Mucosa of descending colon (tissue), 3 donors: ENCODE measurements at regions not wholly inside any gene's neighbourhood (a gene's known extent, or its start where the extent isn't known, plus 50 kb on each side); places are given as distances from the start of the nearest gene placed in this dataset.

Experiments
- ATAC-seq: fragments of 200-7000 bp; cut with Tn5 transposase; one replicate; pipeline ENCODE4 v1.9.1; 2020; ENCODE audit warnings: mild to moderate bottlenecking, moderate library complexity
- DNase-seq, 3 donors: peaks; one replicate each; pipeline ENCODE4 v3.0.0-alpha.2; 2020
- H3K36me3 ChIP-seq: fragments of 200-600 bp; one replicate; pipeline ENCODE4 v1.8.0; 2021; ENCODE audit warnings: low read depth, mild to moderate bottlenecking
- H3K4me1 ChIP-seq: fragments of 200-600 bp; one replicate; pipeline ENCODE4 v1.8.0; 2021; ENCODE audit warnings: low read depth, mild to moderate bottlenecking
- H3K4me3 ChIP-seq: fragments of 200-600 bp; one replicate; pipeline ENCODE4 v1.8.0; 2021; ENCODE audit warnings: mild to moderate bottlenecking
- H3K9me3 ChIP-seq: fragments of 200-600 bp; one replicate; pipeline ENCODE4 v1.8.0; 2021; ENCODE audit warnings: mild to moderate bottlenecking
- intact Hi-C, 2 donors: fragments of 100-400 bp; cut with DNase I in 1 of 2; cut with micrococcal nuclease in 1 of 2; formaldehyde crosslinking; loops; one replicate each; pipeline versions ENCODE4 v1.11.0 to v1.11.1; 2022; cut with DNase I, micrococcal nuclease
- TF ChIP-seq, protein P1 (sequence below): fragments of 200-600 bp; IDR thresholded peaks from one replicate; pipeline ENCODE4 v1.8.0; 2022; ENCODE audit warnings: antibody characterized with exemption, mild to moderate bottlenecking
- donor health status: DM: no; HTN: no; CAD: no; lungs with moderate emphysema.
- donor health status: DM: no; HTN: no; CAD: no.
- donor health status: DM: no; HTN: yes; CAD: no.

DNA sequence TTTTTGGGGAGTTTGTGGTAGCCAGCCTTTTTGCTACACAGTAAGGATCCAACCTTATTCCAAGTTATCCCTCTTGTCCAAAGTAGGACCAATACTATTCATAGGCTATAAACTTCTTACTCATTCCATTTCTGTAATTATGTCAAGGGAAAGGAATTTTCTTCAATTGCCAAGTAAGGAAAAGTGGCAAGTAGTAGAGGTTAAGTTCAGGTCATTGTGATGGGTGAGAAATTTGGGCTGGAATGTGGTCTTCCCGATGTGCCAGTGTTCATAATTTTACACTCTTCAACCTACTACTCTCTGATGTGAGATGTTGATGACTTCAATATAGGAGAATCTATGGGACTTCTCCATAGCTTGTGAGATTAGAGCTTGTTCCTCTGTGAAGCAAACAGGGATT lies 648.8 kb downstream of the METTL15 start:
- Histone ChIP-seq H3K9me3 (no peaks in the 10 kb centered on the region), H3K4me1 (no peaks in the 10 kb centered on the region), H3K36me3 (no peaks in the 10 kb centered on the region), H3K4me3 (no peak overlapping the region)
- intact Hi-C loops, result no loop called here
- DNase-seq (no peak), ATAC-seq (no peak)
- TF ChIP-seq, protein P1, sequence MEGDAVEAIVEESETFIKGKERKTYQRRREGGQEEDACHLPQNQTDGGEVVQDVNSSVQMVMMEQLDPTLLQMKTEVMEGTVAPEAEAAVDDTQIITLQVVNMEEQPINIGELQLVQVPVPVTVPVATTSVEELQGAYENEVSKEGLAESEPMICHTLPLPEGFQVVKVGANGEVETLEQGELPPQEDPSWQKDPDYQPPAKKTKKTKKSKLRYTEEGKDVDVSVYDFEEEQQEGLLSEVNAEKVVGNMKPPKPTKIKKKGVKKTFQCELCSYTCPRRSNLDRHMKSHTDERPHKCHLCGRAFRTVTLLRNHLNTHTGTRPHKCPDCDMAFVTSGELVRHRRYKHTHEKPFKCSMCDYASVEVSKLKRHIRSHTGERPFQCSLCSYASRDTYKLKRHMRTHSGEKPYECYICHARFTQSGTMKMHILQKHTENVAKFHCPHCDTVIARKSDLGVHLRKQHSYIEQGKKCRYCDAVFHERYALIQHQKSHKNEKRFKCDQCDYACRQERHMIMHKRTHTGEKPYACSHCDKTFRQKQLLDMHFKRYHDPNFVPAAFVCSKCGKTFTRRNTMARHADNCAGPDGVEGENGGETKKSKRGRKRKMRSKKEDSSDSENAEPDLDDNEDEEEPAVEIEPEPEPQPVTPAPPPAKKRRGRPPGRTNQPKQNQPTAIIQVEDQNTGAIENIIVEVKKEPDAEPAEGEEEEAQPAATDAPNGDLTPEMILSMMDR, result no peak

DNA sequence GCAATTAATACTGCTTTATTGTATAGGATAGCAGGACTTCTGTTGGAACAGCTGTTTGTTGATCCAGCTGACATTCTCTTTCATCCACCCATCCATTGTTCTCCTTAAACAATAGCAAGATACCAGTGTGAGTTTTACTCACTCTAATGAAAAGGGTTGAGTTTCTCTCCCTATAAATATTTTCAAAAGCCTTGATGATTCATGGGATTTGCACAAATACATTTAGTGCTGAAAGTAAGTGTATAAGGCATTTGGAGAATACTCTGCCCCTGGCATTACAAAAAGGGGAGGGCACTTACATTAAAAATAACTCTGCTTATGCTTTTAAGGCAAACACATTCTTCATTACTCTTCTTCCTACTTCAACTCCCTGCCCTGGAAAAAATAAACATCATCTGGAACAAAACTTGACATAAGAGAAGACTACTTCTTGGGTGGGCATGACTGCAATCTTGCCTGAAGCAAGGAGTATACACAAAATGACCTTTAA lies 634.9 kb downstream of the METTL15 start:
- TF ChIP-seq, protein P1, result no peak
- no peaks in the 10 kb centered on the region for H3K9me3 ChIP-seq
- intact Hi-C loops, result no loop called here
- ATAC-seq (no peak), DNase-seq (no peak)
- H3K36me3 ChIP-seq, result no peaks in the 10 kb centered on the region
- H3K4me3 ChIP-seq, result no peak overlapping the region
- H3K4me1 ChIP-seq, result peaks cover 6% of the 10 kb centered on the region

DNA sequence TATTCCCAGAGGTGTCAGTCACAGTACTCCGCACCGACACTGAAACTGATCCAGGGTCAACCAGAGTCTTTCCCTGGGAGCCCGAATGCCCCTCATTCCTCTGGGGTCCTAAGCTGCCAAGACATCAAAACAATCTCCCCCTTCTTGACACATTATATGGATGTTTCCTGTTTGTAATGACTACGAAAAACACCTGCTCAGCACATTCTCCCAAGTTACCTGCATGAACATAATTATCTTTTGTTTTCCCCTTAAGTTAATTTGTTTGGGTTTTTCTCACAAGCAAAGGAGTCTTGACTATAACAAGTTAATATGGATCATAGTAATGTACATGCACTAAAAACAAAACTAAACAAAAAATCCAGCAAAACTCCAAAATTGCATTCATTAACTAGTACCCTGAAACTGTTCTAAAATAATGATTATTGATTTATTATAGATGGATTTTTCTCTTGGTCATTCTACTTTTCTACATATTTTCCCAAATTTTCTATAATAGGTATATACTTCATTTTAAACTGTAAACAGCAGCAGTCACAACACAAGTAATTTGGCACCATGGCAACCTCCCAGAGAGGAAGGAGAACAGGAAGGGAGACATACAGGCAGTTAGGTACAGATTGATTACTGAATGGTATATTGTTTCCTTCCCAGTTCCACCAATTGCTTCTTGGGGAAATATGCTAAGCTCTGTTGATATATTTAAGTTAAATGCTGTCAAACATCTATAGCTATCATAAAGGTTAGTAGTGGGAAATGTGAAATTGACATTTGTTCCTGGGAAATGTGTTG lies 631.5 kb downstream of the METTL15 start:
- DNase-seq, result no peak
- TF ChIP-seq, protein P1, result no peak
- no peak overlapping the region for H3K4me3 ChIP-seq
- H3K4me1 ChIP-seq, result no peaks in the 10 kb centered on the region
- ATAC-seq, result no peak
- H3K9me3 ChIP-seq, result no peaks in the 10 kb centered on the region
- intact Hi-C loops, result no loop called here
- H3K36me3 ChIP-seq, result no peaks in the 10 kb centered on the region

DNA sequence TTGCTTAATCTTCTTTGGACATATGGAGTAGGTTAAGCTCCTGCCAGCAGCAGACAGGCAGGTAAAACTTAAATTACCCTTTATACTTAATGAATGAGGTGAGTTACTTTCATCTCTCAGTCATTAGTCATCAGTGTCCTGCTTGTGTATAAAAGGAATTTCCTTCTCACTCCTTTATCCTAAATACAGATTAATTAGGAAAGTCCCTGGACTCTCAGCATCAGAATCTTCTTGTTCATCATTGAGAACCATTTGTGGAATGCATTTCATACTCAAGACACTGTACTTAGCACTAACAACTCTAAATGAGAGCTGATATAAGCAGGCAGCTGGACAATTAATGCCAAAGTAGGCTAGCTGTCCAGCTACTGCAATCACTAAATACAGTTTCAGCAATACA lies 630.4 kb downstream of the METTL15 start:
- Histone ChIP-seq H3K36me3 (no peaks in the 10 kb centered on the region), H3K4me3 (no peak overlapping the region), H3K4me1 (no peaks in the 10 kb centered on the region), H3K9me3 (no peaks in the 10 kb centered on the region)
- intact Hi-C loops, result no loop called here
- DNase-seq (no peak), ATAC-seq (no peak)
- TF ChIP-seq, protein P1, result no peak

DNA sequence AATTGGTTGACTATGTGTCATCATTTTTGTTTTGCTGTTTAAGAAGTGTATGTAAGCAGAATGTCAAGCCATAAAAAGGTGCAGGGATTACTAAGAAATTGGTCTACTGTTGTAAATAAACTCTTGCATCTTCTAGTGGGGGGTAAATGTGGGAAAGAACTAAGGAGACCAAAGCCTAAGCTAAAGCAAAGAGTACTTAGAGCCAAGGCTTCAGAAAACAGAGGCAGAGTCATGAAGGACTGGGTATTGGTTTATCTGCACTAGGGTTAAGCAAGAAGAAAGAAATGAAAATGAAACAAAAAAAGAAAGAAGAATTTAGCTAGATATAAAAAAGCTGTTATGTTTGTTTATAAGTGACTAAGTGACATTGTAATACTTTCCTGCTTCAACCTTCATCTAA lies 628.1 kb downstream of the METTL15 start:
- ATAC-seq, result no peak
- intact Hi-C loops, result no loop called here
- TF ChIP-seq, protein P1, result no peak
- no peaks in the 10 kb centered on the region for H3K9me3 ChIP-seq
- no peaks in the 10 kb centered on the region for H3K4me1 ChIP-seq
- no peaks in the 10 kb centered on the region for H3K36me3 ChIP-seq
- no peak for DNase-seq
- H3K4me3 ChIP-seq, result no peak overlapping the region
